AG09319 (cell line): ENCODE measurements at regions not wholly inside any gene's neighbourhood (a gene's known extent, or its start where the extent isn't known, plus 50 kb on each side); places are given as distances from the start of the nearest gene placed in this dataset.

Experiments
- DNase-seq: peaks from one replicate; pipeline ENCODE4 v3.0.0-alpha.2; 2010; ENCODE audit warnings: low read depth; ENCODE audit errors: extremely low read depth
- CTCF ChIP-seq: IDR thresholded peaks from 2 replicates; pipeline ENCODE4 v1.5.1; 2011; ENCODE audit warnings: low read depth, mild to moderate bottlenecking, inconsistent platforms, low read length, moderate library complexity

GRCh38 chr4:81988178-81988577 lies 385.6 kb downstream of the HNRNPD start:
- no peak for TF ChIP-seq CTCF
- no peak for DNase-seq

- TF ChIP-seq CTCF, result no peak
- no peak for DNase-seq
Measured at GRCh38 chr4:81984746-81985145, 389.0 kb downstream of the HNRNPD start.

- no peak for TF ChIP-seq CTCF
- no peak for DNase-seq
Measured at GRCh38 chr4:81982846-81983540, 390.8 kb downstream of the HNRNPD start.

GRCh38 chr4:81981218-81981617 lies 392.6 kb downstream of the HNRNPD start:
- TF ChIP-seq CTCF, result no peak
- no peak for DNase-seq

- no peak for DNase-seq
- no peak for TF ChIP-seq CTCF
Measured at GRCh38 chr4:81974523-81974922, 399.3 kb downstream of the HNRNPD start.

- DNase-seq, result no peak
- no peak for TF ChIP-seq CTCF
Measured at GRCh38 chr4:81971637-81972381, 402.0 kb downstream of the HNRNPD start.

GRCh38 chr4:81971061-81971460 lies 402.7 kb downstream of the HNRNPD start:
- no peak for DNase-seq
- TF ChIP-seq CTCF, result no peak
